IMR-90 (cell line): ENCODE measurements at regions not wholly inside any gene's neighbourhood (a gene's known extent, or its start where the extent isn't known, plus 50 kb on each side); places are given as distances from the start of the nearest gene placed in this dataset.

Experiments
- POLR2A ChIP-seq: IDR thresholded peaks from 2 replicates; pipeline ENCODE4 v1.6.1; 2012; ENCODE audit warnings: mild to moderate bottlenecking, low read depth, low read length
- RCOR1 ChIP-seq: IDR thresholded peaks from 2 replicates; pipeline ENCODE4 v1.6.1; 2012; ENCODE audit warnings: mild to moderate bottlenecking, low read length, improper control_type of control experiment; ENCODE audit not compliant: insufficient replicate concordance

DNA sequence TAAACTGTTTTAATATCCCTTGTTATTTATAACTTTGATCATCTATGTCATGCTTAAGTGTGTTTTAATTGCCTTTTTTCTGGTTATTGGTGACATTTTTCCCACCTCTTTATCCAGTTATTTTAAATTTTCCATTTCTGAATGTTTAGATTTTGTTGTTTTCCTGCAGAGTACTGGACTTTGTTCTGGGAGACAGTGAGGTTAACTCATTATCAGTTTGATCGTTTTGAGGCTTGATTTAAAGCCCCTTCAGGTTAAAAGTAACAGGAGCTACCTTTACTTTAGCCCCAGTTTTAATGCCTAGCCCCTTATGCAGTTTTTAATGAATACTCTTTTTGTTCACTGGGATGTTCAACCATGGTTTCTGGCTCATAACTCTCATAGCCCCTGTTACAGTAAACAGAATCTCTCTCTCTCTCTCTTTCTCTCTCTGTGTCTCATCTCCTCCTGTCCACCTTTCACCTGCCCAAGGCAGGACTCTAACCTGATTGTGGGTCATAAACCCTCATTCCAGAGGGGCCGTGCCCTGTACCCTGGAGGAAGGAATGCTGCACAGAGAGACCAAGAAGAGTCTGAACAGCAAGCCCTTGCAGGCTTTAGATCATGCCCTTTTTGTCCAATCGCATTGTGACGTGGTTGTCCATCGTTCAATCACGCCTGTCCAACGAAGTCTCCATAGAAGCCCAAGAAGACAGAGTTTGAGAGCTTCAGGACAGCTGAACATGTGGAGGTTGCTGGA lies 91.8 kb upstream of the WDR72 start:
- TF ChIP-seq POLR2A (no peak), RCOR1 (no peak)
